Activated T-cell treated with anti-CD3 and anti-CD28 coated beads, Interleukin-2, amount 50 U/mL, for 1 hour (primary cell): ENCODE measurements at regions not wholly inside any gene's neighbourhood (a gene's known extent, or its start where the extent isn't known, plus 50 kb on each side); places are given as distances from the start of the nearest gene placed in this dataset.
"Not testable (repeated sequence)": the region's sequence is repeated elsewhere in the genome, so short reads cannot be mapped to it uniquely, and the experiment has no call there.

Experiments used
- DNase-seq: peaks from one replicate; pipeline ENCODE4 v3.0.0-alpha.2; 2020

DNA sequence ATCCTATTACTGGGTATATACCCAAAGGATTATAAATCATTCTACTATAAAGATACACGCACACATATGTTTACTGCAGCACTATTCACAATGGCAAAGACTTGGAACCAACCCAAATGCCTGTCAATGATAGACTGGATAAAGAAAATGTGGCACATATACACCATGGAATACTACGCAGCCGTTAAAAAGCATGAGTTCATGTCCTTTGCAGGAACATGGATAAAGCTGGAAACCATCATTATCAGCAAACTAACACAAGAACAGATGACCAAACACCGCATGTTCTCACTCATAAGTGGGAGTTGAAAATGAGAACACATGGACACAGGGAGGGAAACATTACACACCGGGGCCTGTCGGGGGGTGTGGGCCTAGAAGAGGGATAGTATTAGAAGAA lies 307.4 kb upstream of the TBX18 start:
- DNase-seq: not testable (repeated sequence)

DNA sequence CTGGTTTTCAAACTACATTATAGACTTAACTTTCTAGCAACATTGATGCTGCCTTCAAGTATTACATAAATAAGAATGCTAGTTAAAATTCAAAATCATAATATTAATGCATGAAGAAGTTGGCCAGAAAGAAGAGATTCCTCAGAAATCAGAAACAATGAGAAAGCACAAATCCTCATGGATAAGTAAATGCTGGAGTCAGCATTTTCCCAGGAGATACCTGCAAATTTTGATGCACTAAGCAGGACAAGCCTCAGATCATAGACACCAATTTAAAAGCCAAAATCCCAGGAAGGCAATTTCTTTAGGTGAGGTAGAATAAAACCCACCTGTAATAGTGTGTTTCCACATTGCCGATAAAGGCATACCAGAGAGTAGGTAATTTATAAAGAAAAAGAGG lies 305.2 kb upstream of the TBX18 start:
- no peak for DNase-seq

DNA sequence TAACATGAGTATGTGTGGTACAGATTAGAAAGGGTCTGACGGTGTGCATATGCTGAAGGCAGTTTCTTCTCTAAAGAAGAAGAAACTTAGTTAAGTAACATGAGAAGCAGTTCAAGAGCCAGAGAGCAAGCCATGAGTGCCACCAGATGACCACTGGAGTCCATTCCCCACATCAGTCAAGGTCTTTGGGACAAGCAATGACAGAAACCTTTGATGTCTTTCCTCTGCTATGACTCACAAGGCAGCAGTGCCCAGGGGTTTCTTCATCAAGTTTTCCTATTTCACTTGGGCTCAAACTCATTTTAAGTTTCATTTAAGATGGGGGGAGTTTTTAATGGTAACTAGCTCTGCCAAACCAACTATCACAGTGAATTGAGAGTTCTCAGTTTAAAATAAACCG lies 303.8 kb upstream of the TBX18 start:
- no peak for DNase-seq

DNA sequence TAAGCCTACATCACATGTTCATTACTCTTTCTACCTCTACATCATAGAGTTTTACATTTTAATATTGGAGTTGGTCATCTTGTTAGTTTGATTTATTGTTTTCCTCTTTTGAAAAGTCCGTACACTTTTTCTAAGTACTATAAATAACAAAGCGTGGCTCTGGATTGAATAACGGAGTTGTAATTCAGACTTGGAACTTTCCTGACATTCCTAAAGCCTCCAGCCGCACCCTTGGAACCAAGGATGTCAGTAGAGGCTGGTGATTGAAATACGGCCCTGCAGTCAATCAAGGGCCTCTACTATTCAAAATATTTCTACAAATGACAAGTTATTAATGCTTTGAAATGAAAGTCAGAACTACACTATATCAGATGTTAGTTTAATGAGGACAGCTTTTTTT lies 301.9 kb upstream of the TBX18 start:
- DNase-seq: no peak

DNA sequence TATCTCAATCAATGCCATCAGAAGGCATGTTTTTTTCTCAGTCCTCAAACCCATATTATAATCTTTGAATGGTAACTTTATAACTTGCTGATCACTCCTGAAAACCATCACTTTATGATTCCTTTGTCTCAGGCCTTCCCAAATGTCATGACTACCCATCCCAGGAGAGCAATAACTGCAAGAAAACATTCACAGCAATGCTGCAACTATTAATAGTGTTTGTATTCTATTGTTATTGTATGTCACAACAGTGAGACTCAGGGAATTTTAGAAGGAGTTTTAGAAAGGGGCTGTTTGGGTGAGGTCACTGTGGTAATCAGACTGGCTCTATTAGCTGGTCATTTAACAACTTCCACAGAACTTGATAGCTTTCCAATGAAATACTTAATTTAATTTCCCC lies 301.4 kb upstream of the TBX18 start:
- DNase-seq: no peak

DNA sequence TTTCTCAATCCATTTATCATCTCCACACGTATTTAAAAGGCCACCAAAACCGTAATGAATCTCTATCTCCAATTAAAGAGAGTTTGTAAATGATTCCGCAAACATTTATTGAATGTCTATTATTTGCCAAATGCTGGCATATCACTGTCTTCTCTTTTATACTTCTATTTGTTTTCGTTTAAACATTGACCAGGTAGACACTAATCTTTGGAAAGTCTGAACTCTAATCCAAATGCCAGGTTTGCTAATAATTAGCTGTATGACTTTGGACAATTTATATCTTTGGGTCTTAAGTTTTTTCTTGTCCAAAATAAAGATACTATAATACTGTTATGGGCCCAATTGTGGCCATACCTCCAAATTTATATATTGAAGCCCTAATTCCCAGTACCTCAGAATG lies 299.2 kb upstream of the TBX18 start:
- no peak for DNase-seq

DNA sequence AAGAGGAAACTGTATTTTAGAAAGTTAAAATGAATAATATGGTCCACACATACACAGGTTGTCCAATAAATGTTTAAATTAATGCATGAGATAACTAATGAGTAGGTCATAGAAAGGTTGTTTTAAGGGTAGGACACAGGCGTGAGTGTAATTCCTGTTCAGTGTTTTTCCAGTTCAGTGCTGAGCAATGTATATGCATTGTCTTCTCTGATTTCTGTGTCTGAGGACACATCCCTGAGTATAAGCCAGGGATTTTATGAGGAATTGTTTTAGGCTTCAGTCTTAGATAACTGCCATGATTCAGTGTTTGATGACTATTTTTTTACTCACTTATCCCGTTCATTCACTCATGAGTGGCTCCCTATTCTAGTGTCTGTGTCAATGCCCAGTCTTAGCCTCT lies 298.5 kb upstream of the TBX18 start:
- DNase-seq: no peak

DNA sequence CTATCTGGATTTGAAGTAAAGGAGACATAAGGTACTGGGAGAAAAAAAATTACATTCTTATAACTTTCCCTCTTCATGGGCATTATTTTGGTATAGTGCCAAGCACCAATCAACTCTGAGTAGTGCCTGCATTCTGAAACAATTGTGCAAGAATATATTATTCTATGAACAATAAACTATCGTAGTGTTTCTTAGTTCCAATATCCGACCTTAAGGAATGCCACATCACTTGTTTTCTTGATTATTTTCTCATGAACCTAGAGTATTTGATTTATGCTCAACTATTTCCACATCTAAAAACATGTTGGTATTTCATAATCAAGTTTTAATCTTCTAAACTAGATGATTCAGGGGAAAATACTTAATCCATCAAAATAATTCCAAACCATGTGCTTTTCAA lies 294.4 kb upstream of the TBX18 start:
- DNase-seq: no peak

DNA sequence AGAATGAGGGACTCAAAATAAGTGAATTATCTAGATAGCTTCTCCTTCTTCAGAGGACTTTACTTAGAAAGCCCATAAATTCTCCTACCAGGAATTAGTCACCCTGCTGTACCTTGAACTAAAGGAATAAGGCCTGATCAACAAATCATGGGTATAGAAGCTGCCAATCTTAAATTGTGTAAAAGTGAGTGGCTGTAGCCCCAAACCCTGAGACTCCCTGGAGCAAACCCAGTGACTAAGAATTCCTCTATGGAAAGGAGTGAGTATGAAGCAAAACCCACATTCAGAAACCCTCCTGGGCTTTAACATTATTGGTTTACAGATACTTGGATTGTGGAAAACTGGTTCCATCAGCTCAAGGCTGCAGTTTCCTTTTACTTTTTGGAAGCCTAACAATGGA lies 285.8 kb upstream of the TBX18 start:
- no peak for DNase-seq

DNA sequence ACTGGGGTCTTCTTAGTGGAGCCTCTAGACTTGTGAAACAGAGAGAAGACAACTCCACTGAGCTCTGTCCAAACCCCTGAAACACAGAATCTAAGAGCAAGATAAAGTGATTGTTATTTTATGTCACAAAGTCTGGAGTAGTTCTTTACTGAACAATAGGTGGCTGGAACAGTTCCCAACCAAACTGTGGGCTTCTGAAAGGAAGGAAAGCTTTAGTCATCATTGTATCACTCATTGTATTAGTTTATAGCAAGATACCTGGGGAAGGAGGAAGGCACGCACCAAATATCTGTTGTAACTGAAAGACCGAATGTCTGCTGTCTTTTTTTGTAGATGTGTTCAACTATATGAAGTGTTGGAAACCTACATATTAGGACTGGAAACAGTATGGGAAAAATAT lies 284.9 kb upstream of the TBX18 start:
- DNase-seq: no peak

DNA sequence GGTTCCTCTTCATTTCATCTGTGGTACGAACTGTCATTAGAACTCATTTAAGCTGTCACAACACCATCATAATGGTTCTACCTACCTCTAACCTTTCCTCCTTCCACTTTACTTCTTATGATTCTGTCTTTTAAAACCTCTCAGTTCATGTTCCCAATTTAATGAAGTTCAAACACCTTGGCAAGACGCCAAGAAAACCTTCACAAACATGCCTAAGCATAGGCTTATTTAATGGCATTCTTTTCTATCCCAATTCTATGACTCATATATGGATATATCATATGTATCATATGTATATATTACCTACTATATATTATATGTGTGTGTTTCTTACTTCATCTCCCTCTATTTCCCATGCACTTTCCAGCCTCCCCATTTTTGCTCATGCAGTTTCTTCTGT lies 283.4 kb upstream of the TBX18 start:
- no peak for DNase-seq

DNA sequence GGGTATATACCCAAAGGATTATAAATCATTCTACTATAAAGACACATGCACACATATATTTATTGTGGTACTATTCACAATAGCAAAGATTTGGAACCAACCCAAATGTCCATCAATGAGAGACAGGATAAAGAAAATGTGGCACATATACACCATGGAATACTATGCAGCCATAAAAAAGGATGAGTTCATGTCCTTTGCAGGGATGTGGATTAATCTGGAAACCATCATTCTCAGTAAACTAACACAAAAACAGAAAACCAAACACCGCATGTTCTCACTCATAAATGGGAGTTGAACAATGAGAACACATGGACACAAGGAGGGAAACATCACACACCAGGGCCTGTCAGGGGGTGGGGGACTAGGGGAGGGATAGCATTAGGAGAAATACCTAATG lies 281.4 kb upstream of the TBX18 start:
- not testable (repeated sequence) for DNase-seq

DNA sequence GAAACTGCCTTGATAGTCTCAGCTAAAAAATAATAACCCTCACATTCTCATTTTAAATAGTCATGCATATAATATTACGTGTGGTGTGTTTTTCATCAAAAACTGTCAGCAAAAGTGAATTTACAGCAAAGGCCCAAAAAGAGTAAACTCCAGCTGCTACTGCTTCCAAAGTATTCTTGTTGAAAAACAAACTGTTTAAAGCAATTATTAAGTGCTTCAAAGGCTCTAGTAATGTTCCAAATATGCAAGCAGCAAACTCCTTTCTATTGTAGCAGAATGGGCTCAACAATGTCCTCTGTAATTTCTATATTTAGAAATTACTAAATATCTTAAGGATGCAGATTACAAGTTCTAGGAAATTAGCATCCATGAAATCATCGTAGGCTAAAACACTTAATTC lies 280.0 kb upstream of the TBX18 start:
- no peak for DNase-seq

DNA sequence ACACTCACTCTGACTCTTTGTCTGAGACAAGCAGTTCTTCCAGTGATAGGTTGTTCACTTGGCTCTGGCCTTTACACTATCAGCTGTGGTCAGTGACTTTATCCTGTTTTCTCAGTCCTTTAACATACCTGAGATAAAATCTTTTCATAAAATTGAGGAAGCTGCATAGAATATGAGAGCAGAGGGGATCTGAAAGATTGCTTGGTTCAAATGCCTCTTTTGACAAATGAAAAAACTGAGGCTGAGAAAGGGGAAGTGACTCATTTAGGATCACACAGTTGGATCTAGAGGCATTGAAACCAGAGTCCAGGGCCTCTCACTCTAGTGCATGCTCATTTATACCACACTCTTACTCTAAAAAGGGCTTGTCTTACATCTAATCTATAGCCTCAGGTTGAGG lies 277.0 kb upstream of the TBX18 start:
- no peak for DNase-seq

DNA sequence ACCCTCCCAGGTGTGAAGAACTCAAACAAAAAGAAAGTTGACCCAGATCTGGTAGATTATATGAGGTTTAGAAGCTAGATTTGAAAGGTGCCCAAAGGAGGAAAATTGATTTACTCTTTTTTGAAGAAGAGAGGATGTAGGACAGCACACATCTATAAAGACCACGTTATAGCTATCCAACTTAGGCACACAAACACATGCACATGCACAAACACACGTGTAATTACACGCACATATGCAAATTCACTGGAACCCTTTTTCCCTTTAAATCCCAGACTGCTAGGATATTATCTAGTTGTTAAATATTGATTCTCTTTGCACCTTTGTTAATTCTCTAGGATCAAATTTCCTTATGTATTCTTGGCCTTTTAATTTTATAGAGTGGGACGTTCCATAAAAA lies 272.8 kb upstream of the TBX18 start:
- no peak for DNase-seq

DNA sequence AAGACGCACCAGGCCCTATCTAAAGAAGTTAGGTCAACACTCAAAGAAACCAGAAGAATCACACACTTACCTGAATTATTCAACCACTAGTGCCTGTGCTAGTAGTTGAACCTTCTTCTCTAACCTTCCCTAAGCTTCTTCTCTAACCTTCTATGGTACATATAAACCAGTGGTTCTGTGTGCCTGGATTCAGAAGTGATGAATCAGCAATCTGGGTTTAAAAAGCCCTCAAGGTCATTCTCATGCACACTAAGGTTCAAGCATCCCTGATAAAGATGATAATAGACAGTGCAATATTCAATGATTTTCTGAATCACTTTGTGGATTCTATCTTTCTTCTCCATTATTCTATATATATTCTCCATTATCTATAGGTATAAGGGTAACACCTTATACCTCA lies 271.4 kb upstream of the TBX18 start:
- DNase-seq: no peak

DNA sequence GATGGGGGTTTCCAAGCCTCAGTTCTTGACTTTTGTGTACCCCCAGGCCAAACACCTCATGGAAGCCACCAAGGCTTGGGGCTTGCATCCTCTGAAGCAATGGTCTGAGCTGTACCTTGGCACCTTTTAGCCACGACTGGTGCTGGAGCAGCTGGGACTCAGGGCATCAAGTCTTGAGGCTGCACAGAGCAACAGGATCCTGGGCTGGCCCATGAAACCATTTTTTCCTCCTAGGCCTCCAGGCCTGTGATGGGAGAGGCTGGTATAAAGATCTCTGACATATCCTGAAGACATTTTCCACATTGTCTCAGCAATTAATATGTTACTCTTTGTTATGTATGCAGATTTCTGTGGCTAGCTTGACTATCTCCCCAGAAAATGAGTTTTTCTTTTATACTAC lies 269.1 kb upstream of the TBX18 start:
- no peak for DNase-seq

DNA sequence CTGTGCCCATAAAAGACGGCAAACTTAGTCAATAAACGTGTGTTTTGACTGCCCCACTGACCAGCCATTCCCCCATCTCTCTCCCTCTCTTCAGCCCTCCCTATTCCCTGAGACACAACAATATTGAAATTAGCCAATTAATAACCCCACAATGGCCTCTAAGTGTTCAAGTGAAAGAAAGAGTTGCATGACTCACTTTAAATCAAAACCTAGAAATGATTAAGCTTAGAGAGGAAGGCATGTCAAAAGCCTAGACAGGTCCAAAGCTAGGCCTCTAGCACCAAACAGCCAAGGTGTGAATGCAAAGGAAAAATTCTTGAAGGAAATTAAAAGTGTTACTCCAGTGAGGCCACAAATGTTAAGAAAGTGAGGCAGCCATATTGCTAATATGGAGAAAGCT lies 261.6 kb upstream of the TBX18 start:
- DNase-seq: no peak

DNA sequence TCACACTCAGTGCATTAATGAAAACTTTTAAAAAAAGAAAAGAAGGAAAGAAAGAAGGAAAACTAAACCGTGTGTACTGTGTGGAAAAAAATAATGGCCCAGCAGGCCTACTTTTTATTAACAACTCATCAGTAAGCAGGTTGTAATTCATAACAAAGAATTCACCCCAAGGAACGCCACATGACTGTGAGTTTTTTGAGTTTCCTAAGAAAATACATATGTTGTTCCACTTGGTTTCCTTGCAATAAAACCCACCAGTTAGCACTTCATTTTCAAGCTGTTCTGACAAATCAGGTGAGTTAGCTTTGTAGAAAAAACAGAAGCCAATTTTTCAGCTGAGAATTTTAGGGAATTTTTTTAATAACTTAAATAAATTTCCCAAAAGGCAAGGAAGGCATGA lies 259.3 kb upstream of the TBX18 start:
- no peak for DNase-seq

DNA sequence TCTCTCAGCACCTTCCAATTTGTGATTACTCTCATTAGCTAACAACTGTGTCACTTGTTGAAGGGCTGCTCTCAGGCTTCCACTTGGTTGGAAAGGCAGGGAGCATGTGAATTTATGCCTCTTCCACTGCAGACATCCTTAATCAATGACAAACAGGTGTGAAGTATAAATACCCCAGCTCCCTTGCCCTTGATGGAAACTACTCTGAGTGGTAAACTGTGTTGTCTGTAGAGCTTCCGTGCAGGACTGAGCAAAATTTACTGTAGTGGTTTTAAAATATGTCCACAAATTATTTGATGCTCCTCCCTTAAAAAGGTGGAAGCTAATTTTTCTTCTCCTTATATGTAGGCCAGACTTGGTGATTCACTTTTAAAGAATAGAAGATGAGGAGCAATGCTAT lies 253.0 kb upstream of the TBX18 start:
- no peak for DNase-seq

DNA sequence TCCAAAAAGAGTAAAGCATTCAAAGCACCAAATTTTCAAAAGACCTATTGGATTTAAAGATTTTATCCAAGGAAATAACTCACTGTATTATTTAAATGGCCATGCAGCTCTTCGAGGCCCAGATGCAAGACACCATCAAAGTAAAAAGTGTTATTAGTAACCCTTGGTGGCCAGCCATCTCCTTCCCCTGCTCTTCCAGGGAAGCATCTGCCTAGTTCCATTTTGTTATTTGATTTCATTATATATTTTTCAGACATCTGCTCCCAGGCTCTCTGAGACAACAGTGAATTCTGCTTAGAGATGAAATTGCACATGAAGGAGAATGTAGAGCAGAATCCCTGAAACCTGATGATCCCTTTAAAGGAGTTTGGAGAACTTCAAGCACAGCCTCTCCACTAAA lies 252.3 kb upstream of the TBX18 start:
- DNase-seq: no peak

DNA sequence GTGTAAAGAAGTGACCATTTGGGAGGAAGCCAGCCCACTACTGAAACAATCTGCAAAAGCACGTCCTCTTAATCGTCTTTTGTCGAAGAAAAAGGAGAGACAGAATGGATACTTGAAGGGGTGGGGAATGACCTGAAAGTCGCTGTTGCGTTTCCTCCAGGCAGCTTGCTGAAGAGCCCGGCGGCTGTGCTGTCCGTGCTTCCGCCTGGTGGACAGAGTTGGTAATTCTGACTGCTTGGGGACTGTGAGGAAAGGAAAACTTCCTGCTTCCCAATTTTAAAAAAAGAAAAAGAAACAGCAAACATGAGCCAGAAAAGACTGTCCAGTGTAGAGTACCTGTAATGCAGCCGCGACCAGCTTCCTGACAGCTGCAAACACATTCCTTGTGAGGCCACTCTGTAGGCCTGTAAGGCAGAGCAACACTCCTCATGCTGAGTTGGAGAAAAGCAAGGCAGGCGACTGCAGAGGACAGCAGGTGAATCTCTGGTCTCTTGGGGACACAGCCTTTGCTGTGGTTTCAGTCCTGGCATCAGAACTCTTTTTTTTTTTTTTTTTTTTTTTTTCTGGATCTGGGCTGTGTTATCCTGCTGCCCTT lies 251.1 kb upstream of the TBX18 start:
- no peak for DNase-seq

DNA sequence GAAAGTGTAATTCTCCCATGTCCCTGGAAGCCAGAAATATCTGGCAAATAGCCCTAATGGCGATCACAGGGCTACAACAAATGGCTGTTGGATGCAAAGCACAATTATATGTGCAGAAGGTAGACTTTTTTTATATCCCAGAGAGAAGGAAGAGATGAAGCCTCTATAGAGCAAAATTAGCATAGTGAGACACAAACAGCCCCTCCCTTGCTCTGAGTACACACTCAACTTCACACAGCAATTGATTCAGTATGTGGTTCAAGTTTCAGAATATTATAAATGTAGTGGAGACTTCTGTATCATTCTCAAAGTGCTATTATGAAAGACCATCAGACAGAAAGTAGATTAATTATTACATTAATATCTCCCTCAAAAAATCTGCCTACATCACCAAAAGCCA lies 246.5 kb upstream of the TBX18 start:
- DNase-seq: no peak

DNA sequence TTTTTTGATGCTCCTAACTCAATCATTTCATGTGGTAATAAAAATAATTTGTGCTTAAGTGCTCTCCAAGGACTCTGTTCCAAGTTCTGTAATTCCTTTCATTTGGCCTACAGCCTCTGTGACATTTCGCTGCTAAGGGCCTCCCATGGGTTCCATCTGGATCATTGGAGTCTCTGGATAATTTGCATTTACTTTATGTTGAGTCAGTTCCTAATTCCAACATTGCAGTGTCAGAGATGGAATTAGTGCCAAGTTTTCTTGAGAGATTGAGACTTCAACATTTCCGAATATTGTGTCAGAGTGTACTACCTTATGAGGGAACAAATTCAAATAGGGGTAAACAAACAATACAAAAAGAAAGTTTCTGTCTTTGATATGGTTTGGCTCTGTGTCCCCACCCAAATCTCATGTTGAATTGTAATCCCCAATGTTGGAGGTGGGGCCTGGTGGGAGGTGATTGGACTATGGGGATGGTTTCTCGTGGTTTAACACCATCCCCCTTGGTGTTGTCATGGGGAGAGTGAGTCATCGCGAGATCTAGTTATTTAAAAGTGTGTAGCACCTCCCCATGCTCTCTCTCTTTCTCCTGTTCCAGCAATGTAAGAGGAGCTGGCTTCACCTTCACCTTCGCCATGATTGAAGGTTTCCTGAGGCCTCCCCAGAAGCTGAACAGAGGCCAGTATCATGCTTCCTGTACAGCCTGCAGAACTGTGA lies 244.1 kb upstream of the TBX18 start:
- DNase-seq: no peak

DNA sequence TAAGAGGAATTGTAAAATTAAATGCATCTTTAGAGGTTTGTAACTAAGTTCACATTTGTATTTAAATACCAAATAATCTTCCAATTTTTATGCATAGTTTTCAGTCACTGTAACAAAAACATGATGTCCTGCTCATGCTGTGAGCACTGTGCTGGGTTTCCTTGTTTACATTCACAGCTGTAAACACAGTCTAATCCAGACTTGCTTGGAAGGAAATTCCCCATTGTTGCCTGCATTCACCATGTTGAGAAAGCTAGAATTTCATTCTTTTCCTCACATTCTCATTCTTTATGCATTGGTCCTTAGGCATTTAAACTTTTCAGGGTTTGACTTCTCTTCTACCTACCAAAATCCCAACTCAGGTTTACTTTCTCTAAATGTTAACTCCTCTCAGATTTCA lies 242.0 kb upstream of the TBX18 start:
- no peak for DNase-seq
